Posterior cingulate gyrus (tissue), 11 donors: ENCODE measurements at regions not wholly inside any gene's neighbourhood (a gene's known extent, or its start where the extent isn't known, plus 50 kb on each side); places are given as distances from the start of the nearest gene placed in this dataset.

Source experiments
- DNase-seq, 10 donors: peaks; one replicate each; pipeline versions ENCODE4 v3.0.0 to v3.0.0-alpha.2; 2020 to 2021; ENCODE audit warnings: mixed read lengths in 3 of 10
- intact Hi-C: fragments of 100-400 bp; cut with DNase I; formaldehyde crosslinking; loops from one replicate; pipeline ENCODE4 v1.15.1; 2023

GRCh38 chr7:42469341-42469740 is 232.3 kb upstream of the GLI3 start:
- intact Hi-C loops: no loop called here
- DNase-seq: no peak

DNA sequence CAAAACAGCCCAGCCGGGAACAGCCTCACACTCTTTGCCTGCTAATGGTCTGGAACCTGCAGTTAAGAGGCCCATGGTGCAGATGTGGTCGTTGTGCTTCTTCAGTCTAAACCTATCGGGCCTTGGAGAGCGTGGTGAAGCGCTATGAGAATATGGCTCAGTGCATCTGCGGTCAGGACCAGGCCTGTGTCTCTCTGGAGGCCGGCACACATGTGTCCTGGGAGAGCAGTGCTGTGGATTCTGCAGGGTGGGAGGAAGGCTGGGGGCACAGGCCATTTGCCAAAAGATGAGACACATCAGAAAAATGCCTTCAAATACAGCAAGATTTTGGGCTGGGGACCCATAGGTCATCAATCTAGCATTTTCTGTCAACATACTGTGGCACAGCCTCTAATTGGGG is 231.5 kb upstream of the GLI3 start:
- intact Hi-C loops: no loop called here
- DNase-seq: no peak

DNA sequence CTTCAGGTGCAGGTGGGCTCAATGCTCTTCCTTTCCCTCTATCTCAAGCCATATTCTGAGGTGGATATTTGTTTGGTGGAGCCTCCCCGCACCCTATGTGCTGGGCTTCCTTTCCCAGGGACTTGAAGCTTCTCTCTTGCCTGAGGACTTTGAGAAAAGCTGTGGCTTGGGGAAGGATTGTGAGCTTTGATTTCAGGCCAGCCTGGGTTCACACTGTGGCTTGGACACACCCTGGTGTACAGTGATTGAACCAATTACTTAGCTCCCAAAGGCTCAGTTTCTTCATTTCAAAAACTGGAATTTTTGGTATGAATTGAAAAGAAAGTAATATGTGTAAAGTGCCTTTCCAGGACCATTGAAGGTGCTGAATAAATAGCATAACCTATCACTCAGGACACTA is 224.5 kb upstream of the GLI3 start:
- DNase-seq: no peak
- intact Hi-C loops: no loop called here

DNA sequence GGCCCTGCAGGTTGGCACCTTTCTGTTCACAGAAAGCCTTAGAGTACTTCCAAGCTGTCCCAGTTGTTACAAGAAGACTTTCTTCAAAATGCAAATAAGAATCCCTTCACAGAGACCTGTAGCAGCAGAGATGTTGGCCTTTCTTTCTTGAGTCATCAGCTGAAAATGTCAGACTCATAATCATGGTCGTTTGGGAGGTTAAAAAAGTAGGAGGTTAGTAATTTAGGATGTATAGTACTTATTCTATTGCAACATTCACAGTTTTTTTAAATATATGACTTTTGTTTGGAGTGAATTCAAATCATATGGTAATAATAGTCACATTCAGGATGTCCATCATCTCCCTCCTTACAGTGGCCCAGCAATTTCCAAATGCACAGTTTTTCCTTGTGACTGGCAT is 223.9 kb upstream of the GLI3 start:
- DNase-seq: no peak
- intact Hi-C loops: no loop called here

DNA sequence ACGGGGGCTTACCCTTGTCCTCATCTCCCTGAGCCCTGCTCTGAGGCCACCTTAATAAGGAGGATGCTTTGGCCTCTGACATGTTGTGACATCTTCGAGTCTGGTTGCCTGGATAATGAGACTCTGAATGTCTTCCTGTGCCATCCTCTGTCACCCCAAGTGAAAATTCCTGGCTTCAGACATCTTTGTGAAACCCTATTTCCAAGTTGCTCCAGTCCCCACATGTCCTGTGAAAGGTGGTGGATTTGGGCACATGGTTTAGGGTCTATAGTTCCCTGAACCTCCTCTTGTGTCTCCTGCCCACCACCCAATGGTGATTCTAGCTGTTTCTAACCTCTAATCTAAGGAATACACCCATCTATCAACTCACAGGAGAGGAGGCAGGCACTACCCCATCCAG is 223.1 kb upstream of the GLI3 start:
- intact Hi-C loops: no loop called here
- DNase-seq: no peak

DNA sequence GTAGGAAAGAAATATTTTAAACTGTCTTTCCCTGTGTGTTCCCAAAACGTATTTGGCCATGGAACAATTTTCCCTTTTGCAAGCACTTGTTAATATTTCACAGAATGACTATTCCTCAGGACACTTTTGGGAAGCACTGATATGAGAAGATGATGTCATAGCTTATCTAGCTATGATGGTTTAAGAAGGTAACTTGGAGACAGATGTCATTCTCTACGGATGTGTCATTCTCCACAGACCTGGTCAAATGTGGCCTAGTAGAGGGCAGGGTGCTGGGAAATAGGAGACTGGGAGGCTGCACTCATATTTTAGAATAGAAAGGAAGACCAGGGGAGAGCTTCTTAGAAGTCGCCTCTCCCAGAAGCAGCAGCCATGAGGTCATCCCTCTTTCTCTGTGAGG is 220.7 kb upstream of the GLI3 start:
- DNase-seq: no peak
- intact Hi-C loops: no loop called here

DNA sequence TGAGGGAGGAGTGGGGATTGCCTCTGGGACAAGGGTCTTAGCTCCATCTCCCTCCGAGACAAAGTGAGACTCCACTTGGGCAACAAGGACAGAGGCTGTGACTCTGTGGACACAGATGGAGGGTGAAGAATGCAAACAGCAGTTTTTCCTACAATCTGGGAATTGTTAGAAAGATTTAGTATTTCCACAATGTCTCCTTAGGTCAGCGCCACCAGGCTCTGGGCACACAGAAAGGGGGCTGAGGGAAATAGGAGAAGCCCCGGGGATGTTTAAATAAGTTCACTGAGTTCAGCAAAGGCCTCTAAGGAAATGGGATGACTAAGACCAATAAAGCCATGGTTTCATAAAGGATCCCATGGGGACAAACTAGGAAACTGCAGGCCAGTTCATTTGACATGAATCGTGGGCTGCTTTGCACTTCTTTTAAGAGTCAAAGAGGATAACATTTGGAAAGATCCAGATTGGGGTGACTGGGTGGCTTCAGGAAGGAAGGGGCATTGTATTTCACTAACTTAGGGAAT is 219.8 kb upstream of the GLI3 start:
- intact Hi-C loops: no loop called here
- DNase-seq: no peak

DNA sequence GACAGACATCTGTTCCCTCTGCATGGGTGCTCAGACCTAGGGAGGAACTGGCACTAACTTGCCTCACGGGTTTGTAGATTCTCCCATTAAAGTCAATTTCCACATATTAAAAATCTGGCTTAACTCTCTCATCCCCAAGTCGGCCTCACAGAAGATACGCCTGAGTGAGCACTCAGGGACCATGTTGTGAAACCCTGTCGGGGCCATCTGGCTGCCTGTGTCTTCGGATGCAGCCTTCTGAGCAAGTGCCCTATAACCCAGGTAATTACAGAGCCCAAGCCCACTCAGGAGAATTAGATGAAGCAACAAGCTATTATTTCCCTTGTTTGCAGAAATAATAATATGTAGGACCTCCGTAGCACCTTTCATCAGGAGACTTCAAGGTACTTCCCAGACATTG is 219.3 kb upstream of the GLI3 start:
- no peak for DNase-seq
- intact Hi-C loops: no loop called here

GRCh38 chr7:42453931-42454361 is 216.9 kb upstream of the GLI3 start:
- intact Hi-C loops: no loop called here
- DNase-seq: no peak

- intact Hi-C loops: no loop called here
- no peak for DNase-seq
These were observed 215.3 kb upstream of the GLI3 start for GRCh38 chr7:42452356-42452755.

DNA sequence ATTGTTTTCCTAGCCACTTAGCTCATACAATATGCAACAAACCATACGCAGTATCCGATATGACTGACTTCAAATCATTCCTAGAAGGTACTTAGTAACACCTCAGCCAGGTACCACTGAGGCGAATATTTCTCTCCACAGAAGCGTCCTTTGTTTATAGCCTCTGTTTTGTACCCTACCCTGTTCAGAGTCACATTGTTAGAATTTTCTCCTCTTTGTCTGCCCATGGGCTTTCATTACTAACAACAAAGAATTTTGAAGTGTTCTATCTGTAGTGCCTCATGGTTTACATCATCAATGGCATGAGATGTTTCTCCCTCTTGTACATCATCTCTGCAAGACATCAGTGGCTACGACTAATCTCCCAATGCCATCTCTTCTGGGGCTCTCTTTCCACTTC is 212.4 kb upstream of the GLI3 start:
- no peak for DNase-seq
- intact Hi-C loops: no loop called here

- intact Hi-C loops: no loop called here
- no peak for DNase-seq
These were observed 211.9 kb upstream of the GLI3 start for GRCh38 chr7:42448901-42449300.

DNA sequence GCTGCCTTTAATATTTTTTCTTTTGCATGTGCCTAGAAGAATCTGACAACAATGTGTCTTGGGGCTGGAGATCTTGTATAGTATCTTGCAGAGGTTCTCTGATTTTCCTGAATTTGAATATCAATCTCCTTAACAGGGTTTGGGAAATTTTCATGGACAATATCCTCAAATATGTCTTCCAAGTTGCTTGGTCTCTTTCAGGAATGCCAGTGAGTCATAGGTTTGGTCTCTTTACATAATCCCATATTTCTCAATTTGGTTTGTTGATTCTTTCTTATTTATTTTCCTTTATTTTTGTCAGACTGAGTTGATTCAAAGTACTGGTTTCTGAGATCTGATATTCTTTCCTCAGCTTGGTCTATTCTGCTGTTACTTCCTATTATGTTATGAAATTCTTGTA is 208.7 kb upstream of the GLI3 start:
- intact Hi-C loops: no loop called here
- DNase-seq: no peak

DNA sequence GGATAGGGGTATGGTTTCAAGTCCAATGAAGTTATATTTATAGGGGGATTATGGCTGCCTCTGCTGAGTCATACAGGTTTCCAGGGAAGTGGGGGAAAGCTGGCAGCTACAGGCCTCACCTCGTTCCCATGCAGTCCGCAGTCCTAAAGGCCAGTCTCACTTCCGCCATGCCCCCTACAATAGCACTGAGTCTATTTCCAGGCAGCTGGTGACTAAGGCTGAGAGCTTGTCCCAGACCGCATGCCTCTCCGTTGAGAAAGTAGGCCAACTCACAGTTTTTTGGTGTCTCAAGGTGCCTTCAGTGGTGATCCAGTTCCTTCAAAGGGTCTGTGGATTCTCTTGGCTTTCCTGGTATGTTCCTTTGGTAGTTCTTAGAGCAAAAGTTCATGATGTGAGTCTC is 203.9 kb upstream of the GLI3 start:
- intact Hi-C loops: no loop called here
- DNase-seq: no peak

DNA sequence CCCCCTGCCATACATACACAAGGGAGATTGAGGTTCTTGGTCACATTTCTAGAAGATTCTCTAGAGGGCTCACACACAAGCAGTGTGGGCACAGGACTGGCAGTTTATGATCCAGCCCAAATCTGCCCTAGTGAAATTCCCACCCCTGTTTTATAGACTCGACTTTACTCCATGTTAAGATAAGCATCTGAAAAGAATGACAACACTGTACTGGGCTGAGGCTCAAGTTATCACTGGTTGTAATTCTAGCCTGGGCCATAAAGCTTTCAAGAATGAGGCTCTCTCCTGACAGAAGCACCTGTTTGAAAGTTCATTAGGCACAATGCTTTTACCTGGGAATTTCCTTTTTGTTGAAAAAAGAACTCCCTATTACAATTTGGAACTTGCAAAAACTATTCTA is 195.6 kb upstream of the GLI3 start:
- no peak for DNase-seq
- intact Hi-C loops: no loop called here

DNA sequence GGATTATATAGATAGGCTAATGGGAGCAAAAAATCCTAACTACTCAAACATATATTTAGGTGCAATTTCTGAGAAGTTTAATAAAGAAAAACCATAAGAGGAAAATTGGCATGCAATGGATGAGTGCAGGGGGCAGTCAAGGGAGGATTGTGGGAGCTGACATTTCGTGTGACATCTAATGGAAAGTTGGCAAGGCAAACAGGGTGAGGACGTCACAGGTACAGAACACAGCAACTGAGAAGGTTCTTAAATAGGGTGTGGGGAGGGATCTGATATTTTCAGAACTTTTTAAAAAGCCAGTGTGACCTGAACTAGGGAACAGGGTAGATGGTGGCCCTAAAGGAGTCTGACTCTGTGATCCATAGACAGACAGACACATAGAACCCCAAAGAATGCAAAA is 194.9 kb upstream of the GLI3 start:
- DNase-seq: no peak
- intact Hi-C loops: no loop called here

GRCh38 chr7:42429339-42429738 is 192.3 kb upstream of the GLI3 start:
- intact Hi-C loops: no loop called here
- DNase-seq: no peak

GRCh38 chr7:42426163-42426562 is 189.2 kb upstream of the GLI3 start:
- intact Hi-C loops: no loop called here
- no peak for DNase-seq

DNA sequence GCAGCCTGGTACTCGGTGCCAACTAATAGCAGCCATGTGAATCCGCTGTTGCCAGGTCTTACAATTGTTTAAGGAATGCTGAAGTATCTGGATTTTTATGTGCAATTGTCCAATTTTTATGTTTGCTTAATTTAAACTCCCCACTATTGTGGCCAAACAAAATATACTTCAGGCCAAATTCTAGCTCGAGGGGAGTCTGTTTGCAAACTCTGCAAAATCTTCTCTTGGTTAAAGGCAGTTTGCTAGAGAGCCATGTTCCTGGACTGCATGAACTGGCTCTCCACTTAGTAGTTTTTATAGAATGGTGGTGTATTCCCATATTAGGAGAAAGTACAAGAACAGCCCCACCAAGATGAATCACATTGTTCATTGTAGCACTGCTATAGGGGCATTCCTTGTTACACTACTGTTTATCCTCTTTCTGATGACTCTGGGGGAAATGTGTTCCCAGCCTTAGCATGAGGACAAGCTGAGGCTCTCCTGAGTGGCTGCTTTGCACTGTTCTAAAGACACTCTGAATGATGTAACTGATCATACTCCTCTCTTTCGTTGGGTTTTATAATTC is 178.0 kb upstream of the GLI3 start:
- DNase-seq: no peak
- intact Hi-C loops: no loop called here

DNA sequence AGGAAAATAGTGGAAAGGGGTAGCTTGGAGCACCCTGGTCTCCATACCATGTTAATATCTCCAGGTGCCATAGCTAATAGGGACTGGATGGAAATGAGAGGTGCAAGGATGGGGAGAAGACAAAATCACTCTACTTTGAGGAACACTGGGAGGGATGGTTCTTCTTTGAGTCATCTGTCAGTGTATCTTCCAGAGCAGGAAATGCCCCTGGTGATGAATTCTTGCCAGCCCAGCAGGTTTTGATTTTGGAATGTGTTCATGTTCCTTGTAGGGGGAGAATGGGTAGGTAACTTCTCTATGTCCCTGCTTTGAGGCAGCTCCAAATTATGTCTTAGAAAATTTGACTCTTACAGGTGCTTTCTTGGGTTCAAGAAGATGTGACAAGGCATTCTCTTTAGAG is 177.0 kb upstream of the GLI3 start:
- no peak for DNase-seq
- intact Hi-C loops: no loop called here

DNA sequence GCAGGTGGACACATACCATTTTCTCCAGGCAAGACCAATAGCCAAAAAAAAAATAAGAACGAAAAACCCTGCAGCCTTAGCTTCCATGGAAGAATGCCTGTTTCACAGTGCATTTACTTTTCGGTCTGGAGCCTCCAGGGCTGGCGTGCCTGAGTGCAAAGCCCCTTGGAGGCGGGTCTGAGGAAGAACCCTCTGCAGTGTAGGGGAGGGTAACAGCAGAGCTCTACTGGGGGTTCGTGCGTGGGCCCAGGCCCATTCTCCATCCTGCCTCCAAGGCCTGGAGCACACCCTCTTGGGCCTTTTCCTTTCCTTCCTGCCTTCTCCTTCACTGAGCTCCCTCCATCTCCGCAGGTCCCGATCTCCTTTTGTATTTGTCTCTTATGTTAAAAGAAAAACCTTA is 172.3 kb upstream of the GLI3 start:
- DNase-seq: no peak
- intact Hi-C loops: no loop called here

DNA sequence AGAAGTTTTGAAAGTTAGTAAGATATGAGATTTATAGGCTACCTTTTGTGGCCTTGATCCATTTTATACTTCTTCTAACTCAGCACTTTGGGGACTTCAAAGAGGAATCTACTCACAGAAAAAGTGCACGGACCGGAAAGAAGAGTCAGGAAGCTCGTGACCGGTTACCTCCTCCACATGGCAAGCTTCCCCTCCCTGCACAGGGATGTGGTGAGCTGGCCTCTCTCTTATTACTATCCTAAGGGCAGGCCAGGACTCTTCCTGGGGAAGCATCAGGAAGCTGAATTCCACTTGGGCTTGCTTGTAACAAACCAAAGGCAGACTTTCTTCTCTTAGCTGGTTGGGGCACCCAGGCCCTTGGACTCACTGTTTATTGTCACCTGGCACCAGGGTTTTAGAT is 170.8 kb upstream of the GLI3 start:
- intact Hi-C loops: no loop called here
- no peak for DNase-seq

DNA sequence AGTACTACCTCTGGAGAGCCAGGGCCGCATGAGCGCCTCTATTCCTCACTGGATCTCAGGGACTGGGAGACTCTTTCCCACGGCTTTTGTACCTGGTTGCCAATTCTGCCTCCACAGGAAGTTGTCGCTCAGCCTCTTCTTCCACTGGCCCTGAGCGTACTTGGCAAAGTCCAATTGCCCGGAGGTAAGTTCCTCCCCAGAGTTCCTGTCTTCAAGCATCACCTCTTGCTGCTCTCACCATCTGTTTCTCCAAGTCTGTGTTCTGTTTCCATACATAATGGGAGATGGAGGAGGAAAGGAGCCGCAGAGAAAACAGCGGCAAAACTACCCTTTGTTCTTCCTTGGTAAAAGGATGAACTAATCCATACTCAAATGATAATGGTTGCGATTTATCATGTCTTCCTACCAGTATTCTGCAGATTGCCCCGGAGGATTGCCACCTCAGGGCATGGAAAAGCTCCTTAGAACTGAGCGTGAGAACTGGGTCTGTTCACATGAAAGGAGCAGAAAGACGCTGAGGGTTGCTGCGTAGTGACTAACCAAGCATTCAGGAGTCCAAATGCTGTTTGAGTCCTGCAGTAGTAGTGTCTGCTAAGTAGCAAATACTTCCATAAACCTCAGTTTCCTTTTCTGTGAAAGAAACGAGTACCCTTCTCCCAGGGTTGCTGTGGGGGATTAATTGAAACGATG is 170.2 kb upstream of the GLI3 start:
- intact Hi-C loops: no loop called here
- DNase-seq: no peak
